ENCODE measurements at regions not wholly inside any gene's neighbourhood (a gene's known extent, or its start where the extent isn't known, plus 50 kb on each side); places are given as distances from the start of the nearest gene placed in this dataset.
A peak's percentile ranks its signal among the peaks of the same experiment; 100 is the strongest.

GRCh38 chr4:41865981-41866798, 69.0 kb upstream of the TMEM33 start:
- intact Hi-C loops (cut with DNase I), result no loop called here
- DNase-seq (ENCODE audit: low spot score), result peak; percentile 67

DNA sequence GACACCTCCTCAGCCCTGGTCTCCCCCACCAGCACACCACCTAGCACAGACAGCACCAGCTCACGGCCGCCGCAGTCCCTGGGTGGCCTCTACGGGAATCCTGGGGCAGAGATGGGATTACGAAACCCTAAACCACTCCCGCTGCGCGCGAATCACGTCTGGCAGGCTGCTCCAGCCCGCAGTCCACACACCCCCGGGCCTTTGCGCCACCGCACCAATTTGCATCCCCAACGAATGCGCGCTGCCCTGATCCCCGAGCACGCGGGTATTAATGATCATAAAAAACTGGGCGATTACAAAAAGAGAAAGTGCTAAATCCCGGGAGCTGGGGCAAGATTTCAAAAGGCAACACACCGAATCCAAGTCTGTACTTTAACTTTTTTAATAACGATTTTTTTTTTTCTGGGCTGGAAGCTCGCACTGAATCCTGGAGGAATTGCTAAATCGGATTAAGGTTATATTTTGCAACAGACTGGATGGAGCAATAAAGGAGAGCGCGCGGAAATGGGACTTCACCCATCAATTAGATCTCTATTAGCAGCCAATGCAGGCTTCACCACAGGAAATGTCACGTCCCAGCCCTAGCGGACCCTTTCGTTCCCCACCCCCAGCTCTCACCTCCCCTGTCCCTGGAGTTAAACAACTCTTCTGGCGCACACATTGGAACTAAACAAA, 69.8 kb upstream of the TMEM33 start:
- peak; percentile 67 for DNase-seq (ENCODE audit: low spot score)
- intact Hi-C loops (cut with DNase I), result no loop called here

DNA sequence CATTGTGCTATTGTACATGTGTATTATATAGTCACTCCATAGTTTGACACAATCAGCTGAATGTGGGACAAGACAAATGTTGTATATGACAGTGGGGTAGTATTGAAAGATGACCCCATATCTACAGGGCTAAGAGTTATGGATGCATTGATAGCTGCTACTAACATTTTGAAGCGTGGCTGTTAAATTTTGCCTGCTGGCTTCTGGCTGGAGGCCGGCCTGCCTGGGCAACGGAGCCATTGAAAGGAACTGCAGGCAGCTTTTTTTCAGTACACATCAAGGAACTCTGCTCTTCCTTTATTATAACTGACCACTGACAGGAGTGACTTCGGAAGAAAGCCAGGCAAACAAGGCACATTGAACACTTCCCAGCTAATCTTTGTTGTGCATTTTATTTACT, 76.1 kb upstream of the TMEM33 start:
- intact Hi-C loops (cut with DNase I), result no loop called here
- no peak for DNase-seq (ENCODE audit: low spot score)

GRCh38 chr4:41857226-41857641, 78.0 kb upstream of the TMEM33 start:
- intact Hi-C loops (cut with DNase I), result no loop called here
- no peak for DNase-seq (ENCODE audit: low spot score)

GRCh38 chr4:41856797-41857196, 78.4 kb upstream of the TMEM33 start:
- no peak for DNase-seq (ENCODE audit: low spot score)
- intact Hi-C loops (cut with DNase I), result no loop called here

- DNase-seq (ENCODE audit: low spot score), result no peak
- intact Hi-C loops (cut with DNase I), result no loop called here
These were observed 81.3 kb upstream of the TMEM33 start for GRCh38 chr4:41853973-41854372.

DNA sequence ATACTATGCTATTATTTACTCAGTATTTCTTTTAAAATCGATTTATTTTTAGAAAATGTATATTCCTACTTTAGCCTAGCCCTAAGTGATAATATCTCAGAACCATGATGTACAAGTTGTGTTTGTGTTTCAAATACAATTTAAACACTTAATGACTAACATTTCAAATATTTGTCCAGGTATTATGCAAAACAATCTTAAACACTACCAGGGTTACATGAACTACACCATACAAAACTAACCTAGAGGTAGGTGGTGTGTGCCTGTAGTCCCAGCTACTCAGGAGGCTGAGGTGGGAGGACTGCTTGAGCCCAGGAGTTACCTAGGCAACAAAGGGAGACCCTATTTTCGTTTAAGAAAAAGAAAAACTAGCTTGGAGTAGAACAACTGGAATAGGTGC, 83.0 kb upstream of the TMEM33 start:
- intact Hi-C loops (cut with DNase I), result no loop called here
- no peak for DNase-seq (ENCODE audit: low spot score)

DNA sequence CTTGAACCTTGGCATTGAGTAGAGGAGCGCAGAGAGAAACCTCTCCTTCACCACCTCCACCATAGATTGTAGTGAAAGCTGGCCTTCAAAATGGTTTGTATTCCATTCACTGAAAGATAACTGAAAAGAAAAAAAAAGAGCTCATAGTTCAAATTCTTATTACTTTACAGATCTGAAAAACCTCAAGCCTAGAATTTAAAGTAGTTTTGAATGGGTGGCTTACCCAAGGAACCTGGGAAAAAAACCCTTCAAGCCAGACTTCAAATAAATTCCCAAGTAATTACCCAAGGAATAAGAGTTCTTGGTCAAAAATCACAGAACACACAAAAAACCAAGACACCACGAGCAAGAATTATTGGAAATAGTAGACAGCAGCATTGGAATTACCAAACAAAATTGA, 83.6 kb upstream of the TMEM33 start:
- intact Hi-C loops (cut with DNase I), result no loop called here
- DNase-seq (ENCODE audit: low spot score), result no peak

- no peak for DNase-seq (ENCODE audit: low spot score)
- intact Hi-C loops (cut with DNase I), result no loop called here
These were observed 90.9 kb upstream of the TMEM33 start for GRCh38 chr4:41844327-41844726.

GRCh38 chr4:41839916-41840854, 91.7 kb upstream of the PHOX2B start:
- DNase-seq (ENCODE audit: low spot score), result no peak
- intact Hi-C loops (cut with DNase I), result no loop called here

DNA sequence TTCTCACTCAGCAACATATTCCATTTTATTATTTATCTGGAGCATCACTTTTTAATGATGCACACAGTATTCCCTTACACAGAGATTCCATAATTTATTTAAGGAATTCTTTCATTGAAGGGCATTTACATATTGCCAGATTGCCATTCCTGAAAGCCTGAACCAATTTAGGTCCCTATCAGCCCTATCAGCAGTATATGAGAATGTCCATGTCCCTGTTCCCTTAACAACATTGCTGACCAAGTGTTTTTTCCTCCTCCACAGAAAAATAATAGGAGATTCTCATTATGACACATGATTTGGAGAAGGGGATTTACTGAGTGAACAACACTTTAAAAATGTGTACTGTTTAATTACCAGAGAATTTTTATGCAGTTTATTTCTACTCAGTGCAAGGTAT, 90.1 kb upstream of the PHOX2B start:
- intact Hi-C loops (cut with DNase I), result no loop called here
- no peak for DNase-seq (ENCODE audit: low spot score)

GRCh38 chr4:41835321-41835995, 86.9 kb upstream of the PHOX2B start:
- intact Hi-C loops (cut with DNase I), result no loop called here
- DNase-seq (ENCODE audit: low spot score), result no peak

GRCh38 chr4:41832961-41833360, 84.4 kb upstream of the PHOX2B start:
- intact Hi-C loops (cut with DNase I), result no loop called here
- DNase-seq (ENCODE audit: low spot score), result no peak

GRCh38 chr4:41822325-41822724, 73.8 kb upstream of the PHOX2B start:
- intact Hi-C loops (cut with DNase I), result no loop called here
- no peak for DNase-seq (ENCODE audit: low spot score)

DNA sequence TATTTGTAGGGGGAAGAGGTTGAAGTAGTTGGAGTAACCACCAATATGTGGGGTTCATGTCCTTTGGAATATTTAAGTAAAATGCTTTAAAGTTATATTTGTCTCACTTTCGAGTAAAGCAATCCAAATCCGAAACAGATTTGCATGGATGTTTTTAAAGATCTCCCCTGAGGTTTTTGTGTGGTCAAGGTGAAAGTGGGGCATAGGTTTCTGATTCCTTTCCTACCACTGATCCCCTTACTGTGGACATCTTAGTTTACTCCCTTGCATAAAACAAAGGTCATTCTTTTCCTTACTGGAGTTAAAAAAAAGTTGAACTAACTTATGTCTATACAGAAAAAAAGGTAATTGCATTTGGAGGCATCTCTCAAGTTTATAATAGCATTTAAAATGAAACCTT, 71.9 kb upstream of the PHOX2B start:
- intact Hi-C loops (cut with DNase I), result no loop called here
- DNase-seq (ENCODE audit: low spot score), result no peak

GRCh38 chr4:41819621-41820020, 71.1 kb upstream of the PHOX2B start:
- intact Hi-C loops (cut with DNase I), result no loop called here
- no peak for DNase-seq (ENCODE audit: low spot score)

GRCh38 chr4:41815473-41815872, 66.9 kb upstream of the PHOX2B start:
- no peak for DNase-seq (ENCODE audit: low spot score)
- intact Hi-C loops (cut with DNase I), result no loop called here

DNA sequence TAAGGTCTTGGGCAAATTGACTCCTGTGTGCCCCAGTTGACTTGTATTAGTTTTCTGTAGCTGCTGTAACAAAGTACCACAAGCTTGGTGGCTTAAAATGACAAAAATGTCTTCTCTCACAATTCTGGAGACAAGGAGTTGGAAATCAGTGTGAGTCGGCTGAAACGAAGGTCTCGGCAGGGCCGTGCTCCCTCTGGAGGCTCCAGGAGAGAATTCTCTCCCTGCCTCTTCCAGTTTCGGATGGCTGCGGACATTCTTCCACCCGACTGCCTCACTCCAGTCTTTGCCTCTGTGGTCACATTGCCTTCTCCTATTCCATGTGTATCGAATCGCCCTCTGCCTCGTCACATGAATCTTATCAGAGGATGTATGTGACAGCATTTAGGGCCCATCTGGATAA, 66.0 kb upstream of the PHOX2B start:
- no peak for DNase-seq (ENCODE audit: low spot score)
- intact Hi-C loops (cut with DNase I), result no loop called here

DNA sequence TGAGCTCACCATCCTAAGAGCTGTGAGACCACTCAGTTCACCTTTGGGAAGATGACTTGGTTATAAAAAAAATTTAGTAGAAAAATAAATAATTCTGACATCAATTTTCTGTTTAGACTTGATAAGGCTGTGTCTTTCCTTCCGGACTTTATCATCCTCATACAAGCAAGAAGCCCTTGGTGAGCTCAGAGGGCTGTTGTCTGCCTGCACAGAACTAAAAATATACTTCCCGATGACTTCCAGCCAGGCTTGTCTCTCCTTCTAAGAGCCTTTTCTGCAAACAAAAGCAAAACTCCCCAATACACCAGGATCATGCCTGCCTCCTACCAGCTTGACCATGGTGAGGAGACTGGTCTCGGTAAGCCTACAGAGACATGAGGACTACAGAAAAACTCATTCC, 58.3 kb upstream of the PHOX2B start:
- intact Hi-C loops (cut with DNase I), result no loop called here
- no peak for DNase-seq (ENCODE audit: low spot score)

DNA sequence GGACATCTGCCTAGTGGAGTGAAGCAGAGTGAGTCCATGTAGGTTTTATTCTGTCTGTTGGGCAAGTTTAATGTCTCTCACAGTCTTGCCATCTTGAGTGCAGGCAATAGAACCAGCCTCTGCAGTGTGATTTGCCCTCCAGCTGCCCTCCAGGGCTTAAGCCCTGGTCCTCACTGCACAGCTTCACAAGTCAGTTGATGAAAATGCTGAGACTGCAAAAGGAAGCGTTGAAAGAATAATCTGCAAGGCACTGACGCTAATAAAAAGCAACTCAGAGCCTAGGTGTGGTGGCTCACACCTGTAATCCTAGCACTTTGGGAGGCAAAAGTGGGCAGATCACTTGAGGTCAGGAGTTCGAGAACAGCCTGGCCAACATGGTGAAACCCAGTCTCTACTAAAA, 54.1 kb upstream of the PHOX2B start:
- no peak for DNase-seq (ENCODE audit: low spot score)
- intact Hi-C loops (cut with DNase I), result no loop called here

Data from posterior vena cava (tissue), 2 donors.